ENCODE measurements at regions not wholly inside any gene's neighbourhood (a gene's known extent, or its start where the extent isn't known, plus 50 kb on each side); places are given as distances from the start of the nearest gene placed in this dataset.
A peak's percentile ranks its signal among the peaks of the same experiment; 100 is the strongest.

- no peak for TF ChIP-seq CTCF (IDR thresholded peaks at IDR 0.05; ENCODE audit: low read depth, low read length)
- H3K27me3 ChIP-seq = no peaks in the 10 kb centered on the region
- no peak for DNase-seq
These were observed 695.9 kb upstream of the FAM98A start for GRCh38 chr2:34294961-34295360.

GRCh38 chr2:34291076-34291475 lies 692.0 kb upstream of the FAM98A start:
- no peaks in the 10 kb centered on the region for H3K27me3 ChIP-seq
- no peaks in the 10 kb centered on the region for H3K36me3 ChIP-seq
- DNase-seq = no peak
- H3K4me3 ChIP-seq (ENCODE audit: low read depth, low read length) = no peak overlapping the region
- no peaks in the 10 kb centered on the region for H3K4me1 ChIP-seq
- H3K9me3 ChIP-seq = no peaks in the 10 kb centered on the region
- TF ChIP-seq CTCF (IDR thresholded peaks at IDR 0.05; ENCODE audit: low read depth, low read length) = no peak

More at GRCh38 chr2:34294961-34295360, 695.9 kb upstream of the FAM98A start:
- no peaks in the 10 kb centered on the region for H3K9me3 ChIP-seq
- no peaks in the 10 kb centered on the region for H3K36me3 ChIP-seq
- H3K4me1 ChIP-seq = no peaks in the 10 kb centered on the region
- no peak overlapping the region for H3K4me3 ChIP-seq (ENCODE audit: low read depth, low read length)

- Histone ChIP-seq H3K27me3 (no peaks in the 10 kb centered on the region), H3K36me3 (no peaks in the 10 kb centered on the region), H3K4me3 (ENCODE audit: low read depth, low read length) (no peak overlapping the region), H3K4me1 (no peaks in the 10 kb centered on the region), H3K9me3 (no peaks in the 10 kb centered on the region)
- TF ChIP-seq CTCF (IDR thresholded peaks at IDR 0.05; ENCODE audit: low read depth, low read length) = no peak
- DNase-seq = no peak
These were observed 688.9 kb upstream of the FAM98A start for GRCh38 chr2:34288016-34288415.

- H3K4me1 ChIP-seq = no peaks in the 10 kb centered on the region
- no peak for TF ChIP-seq CTCF (IDR thresholded peaks at IDR 0.05; ENCODE audit: low read depth, low read length)
- H3K9me3 ChIP-seq = no peaks in the 10 kb centered on the region
- H3K36me3 ChIP-seq = no peaks in the 10 kb centered on the region
- H3K27me3 ChIP-seq = no peaks in the 10 kb centered on the region
- no peak overlapping the region for H3K4me3 ChIP-seq (ENCODE audit: low read depth, low read length)
- DNase-seq = no peak
These were observed 681.5 kb upstream of the FAM98A start for GRCh38 chr2:34280606-34281005.

GRCh38 chr2:34266908-34267697 lies 668.0 kb upstream of the FAM98A start:
- TF ChIP-seq CTCF (IDR thresholded peaks at IDR 0.05; ENCODE audit: low read depth, low read length) = no peak
- H3K27me3 ChIP-seq = no peaks in the 10 kb centered on the region
- 0 out of 2 replicates have a peak overlapping the region, but pooled peaks have one; percentile 5 for H3K4me3 ChIP-seq (ENCODE audit: low read depth, low read length)
- peak; percentile 21 for DNase-seq
- H3K4me1 ChIP-seq = no peaks in the 10 kb centered on the region
- no peaks in the 10 kb centered on the region for H3K9me3 ChIP-seq
- H3K36me3 ChIP-seq = no peaks in the 10 kb centered on the region

GRCh38 chr2:34261701-34262100 lies 662.6 kb upstream of the FAM98A start:
- TF ChIP-seq CTCF (IDR thresholded peaks at IDR 0.05; ENCODE audit: low read depth, low read length) = no peak
- H3K4me1 ChIP-seq = no peaks in the 10 kb centered on the region
- H3K27me3 ChIP-seq = no peaks in the 10 kb centered on the region
- no peaks in the 10 kb centered on the region for H3K9me3 ChIP-seq
- peak; percentile 7 for DNase-seq
- H3K4me3 ChIP-seq (ENCODE audit: low read depth, low read length) = no peak overlapping the region
- no peaks in the 10 kb centered on the region for H3K36me3 ChIP-seq
